ENCODE measurements at regions not wholly inside any gene's neighbourhood (a gene's known extent, or its start where the extent isn't known, plus 50 kb on each side); places are given as distances from the start of the nearest gene placed in this dataset.

- Histone ChIP-seq H3K27ac (no peak overlapping the region), H3K4me3 (no peak overlapping the region), H3K4me1 (no peaks in the 10 kb centered on the region), H3K36me3 (no peaks in the 10 kb centered on the region), H3K9me3 (no peaks in the 10 kb centered on the region), H3K27me3 (no peaks in the 10 kb centered on the region)
- TF ChIP-seq CTCF (IDR thresholded peaks at IDR 0.05): no peak
- intact Hi-C loops (cut with DNase I): no loop called here
- DNase-seq (ENCODE audit: low spot score in 2 of 2): no peak
Measured at GRCh38 chr6:55034752-55035151, 139.6 kb upstream of the HCRTR2 start.

GRCh38 chr6:55040102-55040848, 134.0 kb upstream of the HCRTR2 start:
- DNase-seq (ENCODE audit: low spot score in 2 of 2): no peak
- Histone ChIP-seq H3K27ac (no peak overlapping the region), H3K9me3 (no peaks in the 10 kb centered on the region), H3K4me3 (no peak overlapping the region), H3K27me3 (no peaks in the 10 kb centered on the region), H3K4me1 (no peaks in the 10 kb centered on the region), H3K36me3 (no peaks in the 10 kb centered on the region)
- intact Hi-C loops (cut with DNase I): no loop called here
- no peak for TF ChIP-seq CTCF (IDR thresholded peaks at IDR 0.05)

- H3K36me3 ChIP-seq: no peaks in the 10 kb centered on the region
- H3K4me3 ChIP-seq: no peak overlapping the region
- no peaks in the 10 kb centered on the region for H3K4me1 ChIP-seq
- no peak for TF ChIP-seq CTCF (IDR thresholded peaks at IDR 0.05)
- no peak for DNase-seq (ENCODE audit: low spot score in 2 of 2)
- H3K27ac ChIP-seq: no peak overlapping the region
- intact Hi-C loops (cut with DNase I): no loop called here
- no peaks in the 10 kb centered on the region for H3K9me3 ChIP-seq
- H3K27me3 ChIP-seq: no peaks in the 10 kb centered on the region
Measured at GRCh38 chr6:55046869-55047422, 127.4 kb upstream of the HCRTR2 start.

GRCh38 chr6:55047451-55048044, 126.8 kb upstream of the HCRTR2 start:
- intact Hi-C loops (cut with DNase I): no loop called here

GRCh38 chr6:55049866-55050265, 124.4 kb upstream of the HCRTR2 start:
- no peak for TF ChIP-seq CTCF (IDR thresholded peaks at IDR 0.05)
- intact Hi-C loops (cut with DNase I): no loop called here

More at GRCh38 chr6:55047451-55048044, 126.8 kb upstream of the HCRTR2 start:
- Histone ChIP-seq H3K9me3 (no peaks in the 10 kb centered on the region), H3K36me3 (no peaks in the 10 kb centered on the region), H3K27ac (no peak overlapping the region), H3K4me1 (no peaks in the 10 kb centered on the region), H3K27me3 (no peaks in the 10 kb centered on the region), H3K4me3 (no peak overlapping the region)
- TF ChIP-seq CTCF (IDR thresholded peaks at IDR 0.05): no peak
- no peak for DNase-seq (ENCODE audit: low spot score in 2 of 2)

More at GRCh38 chr6:55049866-55050265, 124.4 kb upstream of the HCRTR2 start:
- Histone ChIP-seq H3K27me3 (no peaks in the 10 kb centered on the region), H3K9me3 (no peaks in the 10 kb centered on the region), H3K4me1 (no peaks in the 10 kb centered on the region), H3K36me3 (no peaks in the 10 kb centered on the region), H3K27ac (no peak overlapping the region), H3K4me3 (no peak overlapping the region)
- DNase-seq (ENCODE audit: low spot score in 2 of 2): no peak

All from ascending aorta (tissue), 2 donors.